K562 (cell line): ENCODE measurements at regions not wholly inside any gene's neighbourhood (a gene's known extent, or its start where the extent isn't known, plus 50 kb on each side); places are given as distances from the start of the nearest gene placed in this dataset.

Experiments
- ATAC-seq: fragments of 200-7000 bp; cut with Tn5 transposase; 3 replicates; pipeline ENCODE4 v1.9.1; 2020; ENCODE audit warnings: moderate library complexity
- BruUV-seq: library from RNA; stranded (reverse); fragments of 400-500 nt; replicated peaks from 2 replicates; lab custom pipeline; 2021; lab: Mats Ljungman, UMichigan
- CTCF ChIA-PET: fragments of 300-600 bp; formaldehyde crosslinking; extraction: SDS; loops from one replicate; lab custom pipeline; 2021; ENCODE audit warnings: low intra/inter-chr PET ratio; lab: Yijun Ruan, JAX
- POLR2A ChIA-PET: fragments of 300-600, 350-650 bp; sonication (Branson Sonifier 250); formaldehyde crosslinking; extraction: SDS; loops from one replicate; lab custom pipeline; 2021; ENCODE audit warnings: antibody characterized with exemption, inconsistent platforms; lab: Yijun Ruan, JAX
- DNase-seq, 4 experiments: peaks; one replicate each; pipeline versions ENCODE4 v3.0.0 to v3.0.0-alpha.2; 2011 to 2018; ENCODE audit warnings: low spot score in 3 of 4, mixed read lengths in 3 of 4; ENCODE audit errors: extremely low read depth in 1 of 4
- FAIRE-seq: peaks from 2 replicates; lab custom pipeline; 2011; peaks lifted over from hg19 to GRCh38; lab: Jason Lieb, UNC
- H2AFZ ChIP-seq: 2 replicates; pipeline ENCODE4 v1.6.0; 2011; ENCODE audit warnings: low read depth, low read length, control low read depth, inconsistent platforms
- H3K27ac ChIP-seq: fragments of 200-600 bp; 3 replicates; pipeline ENCODE4 v1.8.0; 2011; ENCODE audit warnings: low read depth, mild to moderate bottlenecking, control low read depth, inconsistent platforms, low read length, moderate library complexity, mixed read lengths; ENCODE audit errors: extremely low read depth
- H3K27me3 ChIP-seq, 2 experiments: fragments of 300-600 bp in 1 of 2; 2 replicates in 1 of 2; 3 replicates in 1 of 2; pipeline versions ENCODE4 v1.6.0 to v1.8.0; 2011; ENCODE audit warnings: inconsistent platforms in 2 of 2, low read length in 2 of 2, mild to moderate bottlenecking in 1 of 2, mixed read lengths in 1 of 2, moderate library complexity in 1 of 2; ENCODE audit not compliant: control insufficient read depth in 2 of 2, insufficient read depth in 2 of 2
- H3K36me3 ChIP-seq: fragments of 300-600 bp; 3 replicates; pipeline ENCODE4 v1.8.0; 2011; ENCODE audit warnings: mild to moderate bottlenecking, low read length, inconsistent platforms; ENCODE audit not compliant: control insufficient read depth, insufficient read depth
- H3K4me1 ChIP-seq, 2 experiments: fragments of 200-600 bp in 1 of 2; replicated peaks in 1 of 2; 2 replicates in 1 of 2; 3 replicates in 1 of 2; pipeline versions ENCODE4 v1.5.1 to v1.8.0; 2011; ENCODE audit warnings: inconsistent platforms in 2 of 2, low read length in 2 of 2, mild to moderate bottlenecking in 1 of 2, mixed read lengths in 1 of 2, moderate library complexity in 1 of 2; ENCODE audit not compliant: control insufficient read depth in 2 of 2, insufficient read depth in 2 of 2
- H3K4me2 ChIP-seq: 2 replicates; pipeline ENCODE4 v1.6.1; 2011; ENCODE audit warnings: low read length, control low read depth, inconsistent platforms, mixed read lengths; ENCODE audit not compliant: insufficient read depth
- H3K4me3 ChIP-seq: fragments of 200-600 bp; sonication (generic), shearing (Covaris generic); 2 replicates; pipeline ENCODE4 v1.5.1; 2016; ENCODE audit warnings: control low read depth, inconsistent platforms
- H3K79me2 ChIP-seq: fragments of 200-600 bp; 3 replicates; pipeline ENCODE4 v1.8.0; 2011; ENCODE audit warnings: low read length, inconsistent platforms; ENCODE audit not compliant: control insufficient read depth, insufficient read depth
- H3K9ac ChIP-seq, 2 experiments: 2 replicates each; pipeline versions ENCODE4 v1.6.0 to v1.6.1; 2011; ENCODE audit warnings: low read depth in 2 of 2, low read length in 2 of 2, control low read depth in 1 of 2, inconsistent platforms in 1 of 2, mild to moderate bottlenecking in 1 of 2, mixed read lengths in 1 of 2; ENCODE audit not compliant: insufficient read depth in 1 of 2
- H3K9me1 ChIP-seq: one replicate; pipeline ENCODE4 v1.6.0; 2011; ENCODE audit warnings: inconsistent platforms, mild to moderate bottlenecking, low read length, moderate library complexity; ENCODE audit not compliant: control insufficient read depth, insufficient read depth
- H3K9me3 ChIP-seq: replicated peaks from 2 replicates; pipeline ENCODE4 v1.5.1; 2011; ENCODE audit warnings: low read depth, low read length, inconsistent platforms; ENCODE audit not compliant: control insufficient read depth, insufficient read depth
- H4K20me1 ChIP-seq: replicated peaks from 2 replicates; pipeline ENCODE4 v1.6.1; 2011; ENCODE audit warnings: low read length, inconsistent platforms, mixed read lengths; ENCODE audit not compliant: control insufficient read depth, insufficient read depth
- ETS1 ChIP-seq: conservative IDR thresholded peaks from 2 replicates; pipeline ENCODE4 v1.6.1; 2011; ENCODE audit warnings: low read depth, mild to moderate bottlenecking, low read length; ENCODE audit not compliant: control insufficient read depth
- GTF2B ChIP-seq: IDR thresholded peaks from 2 replicates; pipeline ENCODE4 v1.6.1; 2011; ENCODE audit not compliant: insufficient read length; ENCODE audit errors: extremely low read depth
- POLR2B ChIP-seq: fragments of 450-650 bp; IDR thresholded peaks from 2 replicates; pipeline ENCODE4 v1.6.1; 2018; ENCODE audit warnings: low read depth; ENCODE audit not compliant: partially characterized antibody
- STAG1 ChIP-seq: sonication (generic); formaldehyde crosslinking; IDR thresholded peaks from 2 replicates; pipeline ENCODE4 v1.5.0; 2020; ENCODE audit warnings: missing genetic modification reagents, borderline replicate concordance
- STAT6 ChIP-seq: sonication (generic); formaldehyde crosslinking; IDR thresholded peaks from 2 replicates; pipeline ENCODE4 v1.8.1; 2023; ENCODE audit warnings: mild to moderate bottlenecking, missing genetic modification reagents
- TCF15 ChIP-seq: fragments of 250-450 bp; sonication (Bioruptor Pico); IDR thresholded peaks from 2 replicates; pipeline ENCODE4 v1.8.0; 2022; ENCODE audit warnings: moderate library complexity, mild to moderate bottlenecking, inconsistent platforms
- ZFP1 ChIP-seq: fragments of 450-650 bp; formaldehyde crosslinking; IDR thresholded peaks from 2 replicates; pipeline ENCODE4 v1.4.0; 2020; ENCODE audit warnings: mild to moderate bottlenecking, mixed read lengths
- ZNF12 ChIP-seq: sonication (generic); formaldehyde crosslinking; IDR thresholded peaks from 2 replicates; pipeline ENCODE4 v1.4.0; 2020; ENCODE audit warnings: mild to moderate bottlenecking, missing genetic modification reagents
- ZNF133 ChIP-seq: fragments of 250-450 bp; sonication (Bioruptor Pico); IDR thresholded peaks from 2 replicates; pipeline ENCODE4 v1.4.0; 2020; ENCODE audit warnings: mild to moderate bottlenecking
- ZNF217 ChIP-seq: sonication (generic); formaldehyde crosslinking; IDR thresholded peaks from 2 replicates; pipeline ENCODE4 v1.8.0; 2022; ENCODE audit warnings: mild to moderate bottlenecking, missing genetic modification reagents
- ZNF280A ChIP-seq: fragments of 450-650 bp; IDR thresholded peaks from 2 replicates; pipeline ENCODE4 v1.6.1; 2018; ENCODE audit warnings: mild to moderate bottlenecking, low read depth; ENCODE audit not compliant: partially characterized antibody
- ZNF408 ChIP-seq: fragments of 250-450 bp; sonication (Bioruptor Pico); IDR thresholded peaks from 2 replicates; pipeline ENCODE4 v1.4.0; 2020; ENCODE audit warnings: low read depth, mild to moderate bottlenecking, moderate library complexity
- WGBS: fragments of 100-300 bp; shearing (Covaris generic); methylation state at CpG from one replicate; pipeline ENCODE4 v1.1.6; 2016; ENCODE audit warnings: low coverage, mixed read lengths; ENCODE audit not compliant: insufficient coverage; ENCODE audit errors: missing lambda C conversion rate; 5-methylcytosine and 5-hydroxymethylcytosine counted together
- in situ Hi-C: fragments of 300-500 bp; cut with MboI; formaldehyde crosslinking; loops from 4 replicates; pipeline ENCODE4 v1.15.0; 2018; ENCODE audit warnings: inconsistent platforms, mixed read lengths
- intact Hi-C: fragments of 100-400 bp; cut with micrococcal nuclease; formaldehyde crosslinking; loops from 2 replicates; pipeline ENCODE4 v1.14.2; 2022

GRCh38 chr3:168648321-168648720 is 552.6 kb upstream of the GOLIM4 start:
- in situ Hi-C loops, result no loop called here
- intact Hi-C loops, result no loop called here
- no peak for TF ChIP-seq ZNF133
- no peak for TF ChIP-seq ZNF280A
- TF ChIP-seq ZNF217 (CRISPR knock-in tag), result no peak
- no peak for TF ChIP-seq ZNF408 (CRISPR knock-in tag)
- TF ChIP-seq ZFP1, result no peak
- TF ChIP-seq GTF2B, result no peak
- TF ChIP-seq ETS1, result no peak
- TF ChIP-seq ZNF12 (CRISPR knock-in tag), result no peak
- no peak for TF ChIP-seq TCF15
- TF ChIP-seq POLR2B, result no peak
- no peak for TF ChIP-seq STAG1 (CRISPR knock-in tag)
- no peak for TF ChIP-seq STAT6

More at GRCh38 chr3:168648321-168648720, 552.6 kb upstream of the GOLIM4 start:
- FAIRE-seq, result no peak
- H2AFZ ChIP-seq, result no peak overlapping the region
- BruUV-seq, result no TSS peak
- ChIA-PET POLR2A (no interaction called here), CTCF (no interaction called here)
- no peaks in the 10 kb centered on the region for H3K27me3 ChIP-seq
- no peak for DNase-seq
- no peak overlapping the region for H3K4me2 ChIP-seq
- WGBS, result 0% methylated on average over 3 of the region's 3 CpGs
- H3K4me3 ChIP-seq, result no peak overlapping the region
- H3K79me2 ChIP-seq, result no peaks in the 10 kb centered on the region
- H3K9me1 ChIP-seq, result no peaks in the 10 kb centered on the region
- H3K9ac ChIP-seq, result no peak overlapping the region
- no peaks in the 10 kb centered on the region for H3K36me3 ChIP-seq
- no peaks in the 10 kb centered on the region for H3K4me1 ChIP-seq
- ATAC-seq, result no peak
- no peaks in the 10 kb centered on the region; the same call in 1 of the 2 replicates for H3K9me3 ChIP-seq
- no peaks in the 10 kb centered on the region for H4K20me1 ChIP-seq
- no peak overlapping the region for H3K27ac ChIP-seq
